ENCODE measurements at regions not wholly inside any gene's neighbourhood (a gene's known extent, or its start where the extent isn't known, plus 50 kb on each side); places are given as distances from the start of the nearest gene placed in this dataset.

DNA sequence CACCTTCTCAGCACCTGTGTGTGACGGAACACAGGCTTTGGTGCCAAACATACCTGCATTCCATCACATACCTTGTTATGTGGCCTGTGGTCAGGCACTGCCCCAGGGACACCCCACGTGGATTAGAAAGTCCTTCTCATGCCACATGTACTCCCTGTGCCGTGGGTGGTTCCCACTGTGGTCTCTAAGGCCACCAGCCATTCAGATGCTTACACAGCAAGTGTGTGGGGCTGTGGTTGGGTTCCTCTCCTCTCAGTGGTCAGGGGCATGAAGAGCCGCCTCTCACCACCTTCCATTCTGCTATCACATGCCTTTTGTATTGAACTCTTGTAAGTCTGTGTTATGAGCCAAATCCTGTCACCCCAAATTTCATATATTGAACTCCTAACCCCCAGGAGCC lies 85.1 kb upstream of the IGFBP3 start:
- H3K27me3 Mint-ChIP-seq (ENCODE audit: unreplicated experiment): no peaks in the 10 kb centered on the region
- no peak for DNase-seq (ENCODE audit: extremely low spot score, unreplicated experiment)
- H3K9me3 Mint-ChIP-seq (ENCODE audit: unreplicated experiment): peaks cover 14% of the 10 kb centered on the region

GRCh38 chr7:46004965-46005364 lies 83.9 kb upstream of the IGFBP3 start:
- Mint-ChIP-seq H3K36me3 (ENCODE audit: unreplicated experiment) (no peaks in the 10 kb centered on the region), H3K4me3 (ENCODE audit: unreplicated experiment) (no peak overlapping the region), H3K27me3 (ENCODE audit: unreplicated experiment) (no peaks in the 10 kb centered on the region), H3K4me1 (ENCODE audit: unreplicated experiment) (peaks cover 4% of the 10 kb centered on the region), H3K9me3 (ENCODE audit: unreplicated experiment) (peaks cover 14% of the 10 kb centered on the region), H3K27ac (ENCODE audit: unreplicated experiment) (no peak overlapping the region)
- no peak for TF ChIP-seq CTCF (IDR thresholded peaks at IDR 0.05)
- no peak for DNase-seq (ENCODE audit: extremely low spot score, unreplicated experiment)

More for the DNA sequence above, 85.1 kb upstream of the IGFBP3 start:
- no peak for TF ChIP-seq CTCF (IDR thresholded peaks at IDR 0.05)
- Mint-ChIP-seq H3K4me1 (ENCODE audit: unreplicated experiment) (peaks cover 4% of the 10 kb centered on the region), H3K4me3 (ENCODE audit: unreplicated experiment) (no peak overlapping the region), H3K36me3 (ENCODE audit: unreplicated experiment) (no peaks in the 10 kb centered on the region), H3K27ac (ENCODE audit: unreplicated experiment) (no peak overlapping the region)

DNA sequence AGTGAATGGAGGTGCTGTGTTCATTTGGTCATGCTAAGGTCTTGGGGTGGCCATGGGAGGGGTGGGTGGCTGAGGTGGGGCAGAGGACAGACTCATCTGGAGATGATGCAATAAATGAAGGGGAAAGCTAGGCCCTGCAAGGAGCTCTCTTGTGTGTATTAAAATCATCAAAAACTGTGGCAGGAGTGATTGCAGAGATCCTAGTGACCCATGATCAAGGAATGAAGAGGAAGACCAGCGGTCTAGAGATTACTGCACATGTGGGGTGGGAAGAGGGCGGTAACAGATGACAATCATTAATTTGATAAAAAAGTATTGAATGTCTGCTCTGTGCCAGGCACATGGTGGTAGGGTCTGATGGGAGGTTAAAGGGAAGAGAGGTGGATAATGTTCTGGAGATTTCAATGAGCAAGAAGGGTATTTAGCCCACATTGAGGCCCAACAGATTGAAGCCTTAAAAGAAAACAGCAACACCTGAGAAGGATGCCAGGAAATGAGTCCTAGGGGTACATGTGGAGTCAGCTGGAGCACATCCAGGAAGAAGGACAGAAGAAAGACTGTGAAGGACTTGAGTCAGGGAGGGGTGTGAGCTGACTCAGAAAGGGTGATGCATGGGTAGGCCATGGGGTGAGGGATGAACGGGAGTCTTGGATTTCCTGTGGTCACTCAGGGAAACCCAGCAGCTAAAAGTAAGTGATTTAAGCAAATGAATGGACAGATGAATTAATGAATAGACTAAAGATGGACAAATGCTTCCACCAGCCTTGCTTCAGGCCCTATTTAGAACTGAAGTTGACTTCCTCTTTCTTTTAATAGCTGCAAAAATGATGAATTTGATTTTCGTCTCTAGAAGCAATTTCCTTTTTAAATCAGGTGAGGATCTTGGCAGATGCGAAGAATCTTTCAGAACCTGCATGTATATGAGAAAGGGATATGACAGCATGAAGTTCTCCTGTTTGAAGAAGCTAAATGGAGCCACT lies 83.1 kb upstream of the IGFBP3 start:
- no peak for DNase-seq (ENCODE audit: extremely low spot score, unreplicated experiment)
- Mint-ChIP-seq H3K27ac (ENCODE audit: unreplicated experiment) (no peak overlapping the region), H3K36me3 (ENCODE audit: unreplicated experiment) (no peaks in the 10 kb centered on the region), H3K4me1 (ENCODE audit: unreplicated experiment) (peaks cover 6% of the 10 kb centered on the region), H3K27me3 (ENCODE audit: unreplicated experiment) (no peaks in the 10 kb centered on the region), H3K9me3 (ENCODE audit: unreplicated experiment) (peaks cover 14% of the 10 kb centered on the region), H3K4me3 (ENCODE audit: unreplicated experiment) (no peak overlapping the region)
- TF ChIP-seq CTCF (IDR thresholded peaks at IDR 0.05): no peak

- no peaks in the 10 kb centered on the region for H3K36me3 Mint-ChIP-seq (ENCODE audit: unreplicated experiment)
- peaks cover 16% of the 10 kb centered on the region for H3K4me1 Mint-ChIP-seq (ENCODE audit: unreplicated experiment)
- H3K4me3 Mint-ChIP-seq (ENCODE audit: unreplicated experiment): no peak overlapping the region
- H3K27me3 Mint-ChIP-seq (ENCODE audit: unreplicated experiment): no peaks in the 10 kb centered on the region
- H3K27ac Mint-ChIP-seq (ENCODE audit: unreplicated experiment): no peak overlapping the region
- no peak for DNase-seq (ENCODE audit: extremely low spot score, unreplicated experiment)
- H3K9me3 Mint-ChIP-seq (ENCODE audit: unreplicated experiment): peaks cover 14% of the 10 kb centered on the region
- no peak for TF ChIP-seq CTCF (IDR thresholded peaks at IDR 0.05)
Observed at GRCh38 chr7:46003161-46003560, 82.1 kb upstream of the IGFBP3 start.

DNA sequence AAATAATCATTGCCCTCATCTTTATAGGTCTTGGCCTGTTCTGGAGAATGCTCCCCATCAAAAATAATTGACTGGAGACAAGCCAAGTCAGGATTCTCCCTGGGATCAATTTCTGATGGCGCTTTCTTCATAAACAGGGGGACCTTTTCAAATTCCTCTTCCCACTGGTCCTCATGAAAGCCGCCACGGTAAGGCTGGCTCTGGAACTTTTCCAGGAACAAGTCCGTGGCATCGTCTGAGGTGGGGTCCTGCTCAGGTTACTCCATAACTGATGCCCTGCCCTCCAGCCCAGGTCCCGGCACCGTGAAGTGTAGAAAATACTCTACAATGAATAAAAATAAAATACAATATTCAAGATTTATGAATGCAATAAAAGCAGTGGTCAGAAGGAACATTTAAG lies 79.4 kb upstream of the IGFBP3 start:
- no peak for DNase-seq (ENCODE audit: extremely low spot score, unreplicated experiment)
- no peak for TF ChIP-seq CTCF (IDR thresholded peaks at IDR 0.05)
- H3K36me3 Mint-ChIP-seq (ENCODE audit: unreplicated experiment): peaks cover 12% of the 10 kb centered on the region
- peaks cover 16% of the 10 kb centered on the region for H3K4me1 Mint-ChIP-seq (ENCODE audit: unreplicated experiment)
- no peak overlapping the region for H3K4me3 Mint-ChIP-seq (ENCODE audit: unreplicated experiment)
- H3K27me3 Mint-ChIP-seq (ENCODE audit: unreplicated experiment): no peaks in the 10 kb centered on the region
- no peak overlapping the region for H3K27ac Mint-ChIP-seq (ENCODE audit: unreplicated experiment)
- H3K9me3 Mint-ChIP-seq (ENCODE audit: unreplicated experiment): peaks cover 29% of the 10 kb centered on the region
